ENCODE measurements at regions not wholly inside any gene's neighbourhood (a gene's known extent, or its start where the extent isn't known, plus 50 kb on each side); places are given as distances from the start of the nearest gene placed in this dataset.

DNA sequence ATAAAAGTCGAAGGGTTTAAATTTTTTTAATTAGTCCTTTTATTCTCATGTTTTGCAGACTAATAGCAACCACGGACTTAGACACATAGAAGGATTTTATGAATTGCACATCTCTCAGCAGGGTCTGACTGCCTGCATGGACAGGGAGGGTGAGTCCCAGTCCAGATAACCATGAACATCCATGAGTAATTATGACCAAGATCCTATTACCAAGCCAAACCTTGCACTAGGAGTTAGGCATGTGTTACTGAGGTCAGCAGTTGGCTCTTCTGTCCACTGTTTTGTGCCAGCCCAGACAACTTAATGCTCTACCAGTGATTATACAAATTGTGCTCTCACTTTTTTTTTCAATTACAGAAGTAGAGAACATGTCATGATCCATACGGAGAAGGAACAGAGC lies 211.2 kb downstream of the MAFB start:
- no peak overlapping the region for H3K27ac Mint-ChIP-seq (ENCODE audit: unreplicated experiment)
- H3K4me3 Mint-ChIP-seq (ENCODE audit: unreplicated experiment) = no peak overlapping the region
- no peak for DNase-seq (ENCODE audit: low spot score)
- no peaks in the 10 kb centered on the region for H3K4me1 Mint-ChIP-seq (ENCODE audit: low read depth)
- TF ChIP-seq, protein P1, sequence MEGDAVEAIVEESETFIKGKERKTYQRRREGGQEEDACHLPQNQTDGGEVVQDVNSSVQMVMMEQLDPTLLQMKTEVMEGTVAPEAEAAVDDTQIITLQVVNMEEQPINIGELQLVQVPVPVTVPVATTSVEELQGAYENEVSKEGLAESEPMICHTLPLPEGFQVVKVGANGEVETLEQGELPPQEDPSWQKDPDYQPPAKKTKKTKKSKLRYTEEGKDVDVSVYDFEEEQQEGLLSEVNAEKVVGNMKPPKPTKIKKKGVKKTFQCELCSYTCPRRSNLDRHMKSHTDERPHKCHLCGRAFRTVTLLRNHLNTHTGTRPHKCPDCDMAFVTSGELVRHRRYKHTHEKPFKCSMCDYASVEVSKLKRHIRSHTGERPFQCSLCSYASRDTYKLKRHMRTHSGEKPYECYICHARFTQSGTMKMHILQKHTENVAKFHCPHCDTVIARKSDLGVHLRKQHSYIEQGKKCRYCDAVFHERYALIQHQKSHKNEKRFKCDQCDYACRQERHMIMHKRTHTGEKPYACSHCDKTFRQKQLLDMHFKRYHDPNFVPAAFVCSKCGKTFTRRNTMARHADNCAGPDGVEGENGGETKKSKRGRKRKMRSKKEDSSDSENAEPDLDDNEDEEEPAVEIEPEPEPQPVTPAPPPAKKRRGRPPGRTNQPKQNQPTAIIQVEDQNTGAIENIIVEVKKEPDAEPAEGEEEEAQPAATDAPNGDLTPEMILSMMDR (IDR thresholded peaks at IDR 0.05) = no peak
- no peaks in the 10 kb centered on the region for H3K9me3 Mint-ChIP-seq (ENCODE audit: low read depth)
- H3K36me3 Mint-ChIP-seq (ENCODE audit: low read depth) = no peaks in the 10 kb centered on the region
- H3K27me3 Mint-ChIP-seq (ENCODE audit: low read depth) = peaks cover 28% of the 10 kb centered on the region

DNA sequence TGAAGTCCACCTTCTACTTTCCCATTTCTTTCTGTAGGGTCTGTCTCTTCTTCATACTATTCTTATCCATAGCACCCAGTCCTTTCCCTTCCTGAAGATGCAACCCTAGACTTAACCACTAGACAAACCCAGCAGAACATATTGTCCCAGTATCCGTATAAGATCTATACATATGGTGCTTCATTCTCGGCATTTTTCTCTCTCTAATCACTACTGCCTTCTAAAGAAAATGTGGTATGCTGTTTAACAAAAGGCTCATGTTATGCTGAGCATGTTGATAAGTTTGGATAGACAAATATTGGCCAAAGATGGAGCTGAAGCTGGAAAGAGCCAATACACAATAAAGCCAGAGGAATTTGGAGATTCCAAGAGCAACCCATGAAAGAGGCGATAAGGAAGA lies 212.6 kb downstream of the MAFB start:
- no peaks in the 10 kb centered on the region for H3K36me3 Mint-ChIP-seq (ENCODE audit: low read depth)
- no peaks in the 10 kb centered on the region for H3K9me3 Mint-ChIP-seq (ENCODE audit: low read depth)
- TF ChIP-seq, protein P1 (IDR thresholded peaks at IDR 0.05) = no peak
- peaks cover 24% of the 10 kb centered on the region for H3K27me3 Mint-ChIP-seq (ENCODE audit: low read depth)
- no peaks in the 10 kb centered on the region for H3K4me1 Mint-ChIP-seq (ENCODE audit: low read depth)
- no peak for DNase-seq (ENCODE audit: low spot score)
- no peak overlapping the region for H3K4me3 Mint-ChIP-seq (ENCODE audit: unreplicated experiment)
- no peak overlapping the region for H3K27ac Mint-ChIP-seq (ENCODE audit: unreplicated experiment)

DNA sequence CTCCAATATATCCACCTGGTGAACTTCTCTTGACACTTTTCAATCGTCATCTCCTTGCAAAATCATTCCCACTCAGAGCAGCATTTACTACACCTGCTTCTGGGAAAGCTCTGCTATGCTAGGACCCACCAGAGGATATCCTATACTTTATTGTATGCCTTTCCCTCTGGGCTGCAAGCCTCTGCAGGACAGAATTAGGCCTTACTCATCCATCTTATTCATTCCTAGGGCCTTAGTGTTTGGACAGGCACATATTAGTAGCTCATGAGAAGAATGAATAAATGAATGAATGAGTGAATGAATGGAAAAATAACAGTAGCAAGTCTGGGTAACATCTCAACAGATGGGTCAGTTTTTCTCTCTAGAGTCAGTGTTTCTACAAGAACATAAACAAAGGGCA lies 216.1 kb downstream of the MAFB start:
- no peak for DNase-seq (ENCODE audit: low spot score)
- Mint-ChIP-seq H3K4me3 (ENCODE audit: unreplicated experiment) (no peak overlapping the region), H3K27me3 (ENCODE audit: low read depth) (peaks cover 15% of the 10 kb centered on the region), H3K36me3 (ENCODE audit: low read depth) (no peaks in the 10 kb centered on the region), H3K9me3 (ENCODE audit: low read depth) (no peaks in the 10 kb centered on the region), H3K4me1 (ENCODE audit: low read depth) (no peaks in the 10 kb centered on the region), H3K27ac (ENCODE audit: unreplicated experiment) (no peak overlapping the region)
- TF ChIP-seq, protein P1 (IDR thresholded peaks at IDR 0.05) = no peak

DNA sequence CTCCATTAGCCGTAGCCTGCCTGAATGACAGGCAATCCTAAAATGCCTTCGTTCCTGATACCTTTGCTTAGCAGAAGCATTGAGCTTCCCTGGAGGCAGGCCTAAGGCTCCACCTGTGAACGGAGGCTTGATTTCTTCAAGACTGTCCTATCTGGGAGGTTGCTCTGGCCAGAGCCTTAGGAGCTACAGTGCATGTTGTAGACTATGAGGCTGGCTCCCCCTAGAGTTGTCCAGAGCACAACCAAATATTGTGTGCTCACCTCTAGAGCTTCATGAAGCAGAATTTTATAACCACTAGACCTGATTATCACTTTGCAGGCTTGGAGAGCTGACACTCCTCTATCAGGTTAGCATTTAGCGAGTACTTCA lies 217.8 kb downstream of the MAFB start:
- Mint-ChIP-seq H3K4me3 (ENCODE audit: unreplicated experiment) (no peak overlapping the region), H3K9me3 (ENCODE audit: low read depth) (no peaks in the 10 kb centered on the region), H3K27ac (ENCODE audit: unreplicated experiment) (no peak overlapping the region), H3K27me3 (ENCODE audit: low read depth) (peaks cover 10% of the 10 kb centered on the region), H3K4me1 (ENCODE audit: low read depth) (no peaks in the 10 kb centered on the region), H3K36me3 (ENCODE audit: low read depth) (no peaks in the 10 kb centered on the region)
- TF ChIP-seq, protein P1 (IDR thresholded peaks at IDR 0.05) = peak; percentile 50
- DNase-seq (ENCODE audit: low spot score) = no peak

DNA sequence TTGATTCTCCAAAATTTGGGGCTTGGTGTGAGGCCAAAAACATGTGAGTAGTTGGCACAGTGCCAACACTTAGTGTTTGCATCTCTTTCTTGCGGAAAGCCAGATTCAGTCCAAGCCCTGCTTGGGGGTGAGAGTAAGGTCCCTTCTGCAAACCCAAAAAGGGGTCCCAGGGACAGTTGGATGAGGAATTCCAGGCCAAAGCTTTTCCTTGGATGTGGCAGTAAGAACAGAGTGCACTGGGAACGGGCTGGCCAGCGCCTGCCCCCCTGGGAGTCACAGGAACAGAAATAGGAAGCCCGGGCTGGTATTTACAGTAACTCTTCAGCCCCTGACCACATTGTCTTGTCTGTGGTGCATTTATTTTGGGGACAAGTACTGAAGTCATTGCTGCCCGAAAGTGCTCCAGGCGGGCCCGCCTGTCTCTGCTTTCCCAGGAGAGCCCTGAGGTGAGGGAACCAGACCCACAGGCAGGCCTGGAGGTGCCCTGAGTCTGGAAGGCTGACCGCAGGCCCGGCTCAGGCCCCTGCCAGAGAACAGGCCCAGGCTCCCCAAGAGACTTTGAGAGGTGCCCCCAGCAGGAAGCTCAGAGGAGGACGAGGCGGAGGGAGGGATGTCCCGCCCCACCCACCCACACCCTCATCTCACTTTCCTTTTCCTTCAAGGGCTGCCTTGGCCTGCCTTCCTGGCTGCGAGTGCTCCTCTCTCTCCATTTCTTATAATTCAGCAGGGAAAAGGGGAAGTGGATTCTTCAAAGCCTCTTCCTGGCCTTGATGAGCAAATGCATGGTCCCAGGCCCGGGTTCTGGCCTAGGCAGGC lies 218.4 kb downstream of the MAFB start:
- Mint-ChIP-seq H3K4me3 (ENCODE audit: unreplicated experiment) (no peak overlapping the region), H3K36me3 (ENCODE audit: low read depth) (no peaks in the 10 kb centered on the region), H3K4me1 (ENCODE audit: low read depth) (no peaks in the 10 kb centered on the region), H3K27ac (ENCODE audit: unreplicated experiment) (no peak overlapping the region), H3K9me3 (ENCODE audit: low read depth) (no peaks in the 10 kb centered on the region), H3K27me3 (ENCODE audit: low read depth) (peaks cover 10% of the 10 kb centered on the region)
- no peak for DNase-seq (ENCODE audit: low spot score)
- TF ChIP-seq, protein P1 (IDR thresholded peaks at IDR 0.05) = no peak

All from chondrocyte (in vitro differentiated cells).